GM23248 (cell line): ENCODE measurements at regions not wholly inside any gene's neighbourhood (a gene's known extent, or its start where the extent isn't known, plus 50 kb on each side); places are given as distances from the start of the nearest gene placed in this dataset.
A peak's percentile ranks its signal among the peaks of the same experiment; 100 is the strongest.

Experiments
- DNase-seq: peaks from one replicate; pipeline ENCODE4 v3.0.0-alpha.2; 2015
- H2AFZ ChIP-seq: fragments of 200-600 bp; sonication (generic); 2 replicates; pipeline ENCODE4 v1.6.1; 2016; ENCODE audit warnings: antibody characterized with exemption
- H3F3A ChIP-seq: fragments of 200-600 bp; sonication (generic); 2 replicates; pipeline ENCODE4 v1.6.1; 2016; ENCODE audit warnings: mild to moderate bottlenecking, antibody characterized with exemption, mixed run types; ENCODE audit not compliant: insufficient read depth
- H3K27ac ChIP-seq: fragments of 200-600 bp; sonication (generic); 2 replicates; pipeline ENCODE4 v1.5.1; 2016; ENCODE audit warnings: mild to moderate bottlenecking
- H3K27me3 ChIP-seq: fragments of 200-600 bp; sonication (generic); replicated peaks from 2 replicates; pipeline ENCODE4 v1.6.1; 2016; ENCODE audit warnings: mild to moderate bottlenecking; ENCODE audit not compliant: insufficient read depth
- H3K36me3 ChIP-seq: fragments of 200-600 bp; sonication (generic); 2 replicates; pipeline ENCODE4 v1.6.1; 2016; ENCODE audit warnings: low read depth, mild to moderate bottlenecking
- H3K4me1 ChIP-seq: fragments of 200-600 bp; sonication (generic); 2 replicates; pipeline ENCODE4 v1.6.1; 2016; ENCODE audit warnings: mild to moderate bottlenecking; ENCODE audit not compliant: insufficient read depth
- H3K4me2 ChIP-seq: fragments of 200-600 bp; sonication (generic); one replicate; pipeline ENCODE4 v1.6.1; 2016; ENCODE audit warnings: mild to moderate bottlenecking; ENCODE audit not compliant: unreplicated experiment
- H3K4me3 ChIP-seq: fragments of 200-600 bp; sonication (generic); 2 replicates; pipeline ENCODE4 v1.5.1; 2016; ENCODE audit warnings: mild to moderate bottlenecking
- H3K79me2 ChIP-seq: fragments of 200-600 bp; sonication (generic); 2 replicates; pipeline ENCODE4 v1.6.1; 2016; ENCODE audit warnings: mild to moderate bottlenecking; ENCODE audit not compliant: insufficient read depth
- H3K9ac ChIP-seq: fragments of 200-600 bp; sonication (generic); 2 replicates; pipeline ENCODE4 v1.6.1; 2016; ENCODE audit warnings: mild to moderate bottlenecking
- H3K9me2 ChIP-seq: fragments of 200-600 bp; sonication (generic); 2 replicates; pipeline ENCODE4 v1.6.1; 2016; ENCODE audit warnings: mixed run types, mild to moderate bottlenecking, moderate library complexity; ENCODE audit not compliant: insufficient read depth
- H3K9me3 ChIP-seq: fragments of 200-600 bp; sonication (generic); one replicate; pipeline ENCODE4 v1.6.1; 2017; ENCODE audit warnings: low read depth
- H4K20me1 ChIP-seq: fragments of 200-600 bp; sonication (generic); 2 replicates; pipeline ENCODE4 v1.6.0; 2016; ENCODE audit not compliant: insufficient read depth
- EZH2 ChIP-seq: fragments of 200-600 bp; sonication (generic); IDR thresholded peaks from 2 replicates; pipeline ENCODE4 v1.6.1; 2018; ENCODE audit warnings: antibody characterized with exemption, mild to moderate bottlenecking; ENCODE audit not compliant: insufficient read depth, poor library complexity, severe bottlenecking
- EZH2phosphoT487 ChIP-seq: fragments of 200-600 bp; sonication (generic); IDR thresholded peaks from 2 replicates; pipeline ENCODE4 v1.6.1; 2018; ENCODE audit warnings: antibody characterized with exemption, moderate library complexity, mild to moderate bottlenecking, low read depth; ENCODE audit not compliant: insufficient read depth
- WGBS, 2 experiments: methylation state at CpG; one replicate each; pipeline ENCODE4 v1.1.6; 2015 to 2017; ENCODE audit warnings: low lambda C conversion rate in 2 of 2, low coverage in 1 of 2; ENCODE audit errors: missing lambda C conversion rate in 2 of 2; 5-methylcytosine and 5-hydroxymethylcytosine counted together
- in situ Hi-C: fragments of 300-500 bp; cut with MboI; formaldehyde crosslinking; loops from 2 replicates; pipeline ENCODE4 v1.15.0; 2020

GRCh38 chr10:129184196-129184595 lies 282.8 kb upstream of the MGMT start:
- WGBS, 2 experiments = 25 to 30% methylated on average over 7 of the region's 7 CpGs
- DNase-seq = no peak
- in situ Hi-C loops = no loop called here
- TF ChIP-seq EZH2phosphoT487 = no peak
- no peak for TF ChIP-seq EZH2
- Histone ChIP-seq H3K27me3 (no peaks in the 10 kb centered on the region), H3F3A (no peaks in the 10 kb centered on the region), H3K27ac (no peak overlapping the region), H3K4me1 (no peaks in the 10 kb centered on the region), H3K79me2 (no peaks in the 10 kb centered on the region), H4K20me1 (no peaks in the 10 kb centered on the region), H3K9me2 (no peaks in the 10 kb centered on the region), H3K4me2 (no peak overlapping the region), H3K36me3 (no peaks in the 10 kb centered on the region), H3K9ac (no peak overlapping the region), H3K4me3 (no peak overlapping the region), H2AFZ (no peak overlapping the region), H3K9me3 (no peaks in the 10 kb centered on the region)

- H3K36me3 ChIP-seq = no peaks in the 10 kb centered on the region
- H3K4me2 ChIP-seq = no peak overlapping the region
- in situ Hi-C loops = no loop called here
- no peak for TF ChIP-seq EZH2phosphoT487
- no peak for TF ChIP-seq EZH2
- H3K9ac ChIP-seq = no peak overlapping the region
- H3K9me3 ChIP-seq = no peaks in the 10 kb centered on the region
- H4K20me1 ChIP-seq = no peaks in the 10 kb centered on the region
- H3K27me3 ChIP-seq = no peaks in the 10 kb centered on the region
- H2AFZ ChIP-seq = no peak overlapping the region
- H3K4me3 ChIP-seq = no peak overlapping the region
- H3K79me2 ChIP-seq = no peaks in the 10 kb centered on the region
- 3 to 7% methylated on average over 2 of the region's 2 CpGs for WGBS, 2 experiments
- no peak for DNase-seq
- no peaks in the 10 kb centered on the region for H3K9me2 ChIP-seq
- H3K4me1 ChIP-seq = no peaks in the 10 kb centered on the region
- no peak overlapping the region for H3K27ac ChIP-seq
- no peaks in the 10 kb centered on the region for H3F3A ChIP-seq
These were observed 279.7 kb upstream of the MGMT start for GRCh38 chr10:129187331-129187730.

GRCh38 chr10:129191797-129192196 lies 275.2 kb upstream of the MGMT start:
- WGBS, 2 experiments = 7 to 12% methylated on average over 4 of the region's 4 CpGs
- Histone ChIP-seq H3K79me2 (no peaks in the 10 kb centered on the region), H3K4me3 (no peak overlapping the region), H3K27ac (no peak overlapping the region), H3K9me2 (no peaks in the 10 kb centered on the region), H3K36me3 (no peaks in the 10 kb centered on the region), H3K4me1 (no peaks in the 10 kb centered on the region), H3K4me2 (no peak overlapping the region), H3F3A (no peaks in the 10 kb centered on the region), H4K20me1 (no peaks in the 10 kb centered on the region), H3K27me3 (no peaks in the 10 kb centered on the region), H3K9me3 (no peaks in the 10 kb centered on the region), H3K9ac (no peak overlapping the region), H2AFZ (no peak overlapping the region)
- TF ChIP-seq EZH2 = no peak
- no peak for TF ChIP-seq EZH2phosphoT487
- DNase-seq = no peak
- in situ Hi-C loops = no loop called here

GRCh38 chr10:129192344-129193128 lies 274.5 kb upstream of the MGMT start:
- 1 to 2% methylated on average over 11 of the region's 11 CpGs for WGBS, 2 experiments
- H3K4me2 ChIP-seq = peak overlapping the region; percentile 0
- H3K9me3 ChIP-seq = no peaks in the 10 kb centered on the region
- H3K79me2 ChIP-seq = no peaks in the 10 kb centered on the region
- no peaks in the 10 kb centered on the region for H3K4me1 ChIP-seq
- peak overlapping the region; percentile 41 for H2AFZ ChIP-seq
- H3K36me3 ChIP-seq = no peaks in the 10 kb centered on the region
- TF ChIP-seq EZH2 (no peak), EZH2phosphoT487 (no peak)
- peak overlapping the region; percentile 17; the same call in 1 of the 2 replicates for H3K9ac ChIP-seq
- peak; percentile 30 for DNase-seq
- H4K20me1 ChIP-seq = no peaks in the 10 kb centered on the region
- no peaks in the 10 kb centered on the region for H3F3A ChIP-seq
- in situ Hi-C loops = no loop called here
- no peak overlapping the region for H3K27ac ChIP-seq
- no peaks in the 10 kb centered on the region for H3K9me2 ChIP-seq
- no peaks in the 10 kb centered on the region for H3K27me3 ChIP-seq
- H3K4me3 ChIP-seq = peak overlapping the region; percentile 39; the same call in 1 of the 2 replicates
